VCaP (cell line): ENCODE measurements at regions not wholly inside any gene's neighbourhood (a gene's known extent, or its start where the extent isn't known, plus 50 kb on each side); places are given as distances from the start of the nearest gene placed in this dataset.
A peak's percentile ranks its signal among the peaks of the same experiment; 100 is the strongest.

Source experiments
- H3K27ac ChIP-seq: fragments of 450-650 bp; 2 replicates; pipeline ENCODE4 v1.5.1; 2017
- CTCF ChIP-seq: fragments of 450-650 bp; conservative IDR thresholded peaks from 2 replicates; pipeline ENCODE4 v1.5.1; 2017; ENCODE audit warnings: mild to moderate bottlenecking, moderate library complexity

- peak; percentile 36 for TF ChIP-seq CTCF
These were observed 1020.9 kb downstream of the GATA3 start for GRCh38 chr10:9075420-9075819.

DNA sequence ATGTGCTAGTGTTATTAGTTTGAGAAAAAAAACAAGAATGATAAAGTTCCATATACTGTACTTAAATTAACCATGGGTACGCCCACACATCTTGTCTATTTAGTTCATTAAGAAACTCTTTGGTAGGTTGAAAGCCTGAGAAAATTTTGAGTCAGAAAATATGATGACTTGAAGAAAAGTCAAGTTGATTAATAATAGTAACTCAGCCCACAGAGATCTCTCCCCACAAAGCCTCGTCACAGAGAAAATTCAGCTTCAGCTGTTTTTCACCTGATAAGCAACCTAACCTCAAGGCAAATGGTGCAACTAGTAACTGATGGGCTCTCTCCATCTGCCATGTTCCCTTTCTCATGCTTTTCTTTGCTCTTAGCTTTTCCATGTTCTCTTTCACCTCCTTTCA is 1021.6 kb downstream of the GATA3 start:
- no peak for TF ChIP-seq CTCF
- no peak overlapping the region for H3K27ac ChIP-seq

More at GRCh38 chr10:9075420-9075819, 1020.9 kb downstream of the GATA3 start:
- H3K27ac ChIP-seq, result no peak overlapping the region

- no peak for TF ChIP-seq CTCF
- no peak overlapping the region for H3K27ac ChIP-seq
These were observed 1026.8 kb downstream of the GATA3 start for GRCh38 chr10:9081253-9081652.

GRCh38 chr10:9081961-9082360 is 1027.5 kb downstream of the GATA3 start:
- TF ChIP-seq CTCF, result no peak

DNA sequence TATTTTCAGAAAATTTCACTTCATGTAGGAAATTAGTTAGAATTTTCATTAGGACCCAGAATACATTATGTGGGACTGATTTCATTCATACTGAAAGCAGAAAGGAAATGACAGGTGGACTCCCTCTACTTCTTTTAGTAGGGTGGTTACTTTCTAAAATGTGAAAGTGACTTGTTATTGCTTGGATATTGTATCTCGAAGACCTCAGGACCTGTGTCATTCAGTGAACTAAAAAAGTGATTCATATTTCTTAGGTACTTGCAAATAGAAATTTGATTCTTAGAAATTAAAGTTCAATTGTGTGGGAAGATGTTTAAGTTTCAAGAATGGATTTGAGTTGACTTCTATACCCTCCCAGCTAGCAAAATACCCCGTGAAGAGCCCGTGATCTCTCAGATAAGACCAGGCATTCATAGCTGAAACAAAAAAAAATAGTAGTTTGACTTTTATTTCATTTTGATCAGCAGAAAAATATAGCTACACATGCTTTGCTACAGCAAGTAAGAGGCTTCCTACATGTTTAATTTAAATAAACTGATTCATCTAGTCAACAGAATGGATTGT is 1037.1 kb downstream of the GATA3 start:
- no peak overlapping the region for H3K27ac ChIP-seq
- no peak for TF ChIP-seq CTCF

More at GRCh38 chr10:9081961-9082360, 1027.5 kb downstream of the GATA3 start:
- no peak overlapping the region for H3K27ac ChIP-seq

DNA sequence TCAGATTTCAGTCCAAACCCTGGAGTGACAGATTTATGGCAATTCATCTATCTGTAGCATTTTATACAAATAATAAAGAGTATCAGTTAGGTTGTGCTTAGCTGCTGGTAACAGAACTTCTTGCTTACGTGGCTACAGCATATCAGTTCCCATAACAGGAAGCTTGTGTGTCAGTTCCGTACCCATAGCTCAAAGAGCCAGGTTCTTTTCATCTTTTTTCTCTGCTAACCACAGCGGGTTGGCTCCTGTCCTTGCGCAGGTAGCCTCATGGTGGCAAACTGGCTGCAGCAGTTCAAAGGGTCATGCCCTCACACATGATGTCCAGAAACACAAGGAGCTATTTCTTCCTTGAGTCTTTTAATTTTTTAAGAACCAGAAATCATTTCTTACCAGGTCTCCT is 1041.8 kb downstream of the GATA3 start:
- TF ChIP-seq CTCF, result no peak
- no peak overlapping the region for H3K27ac ChIP-seq

DNA sequence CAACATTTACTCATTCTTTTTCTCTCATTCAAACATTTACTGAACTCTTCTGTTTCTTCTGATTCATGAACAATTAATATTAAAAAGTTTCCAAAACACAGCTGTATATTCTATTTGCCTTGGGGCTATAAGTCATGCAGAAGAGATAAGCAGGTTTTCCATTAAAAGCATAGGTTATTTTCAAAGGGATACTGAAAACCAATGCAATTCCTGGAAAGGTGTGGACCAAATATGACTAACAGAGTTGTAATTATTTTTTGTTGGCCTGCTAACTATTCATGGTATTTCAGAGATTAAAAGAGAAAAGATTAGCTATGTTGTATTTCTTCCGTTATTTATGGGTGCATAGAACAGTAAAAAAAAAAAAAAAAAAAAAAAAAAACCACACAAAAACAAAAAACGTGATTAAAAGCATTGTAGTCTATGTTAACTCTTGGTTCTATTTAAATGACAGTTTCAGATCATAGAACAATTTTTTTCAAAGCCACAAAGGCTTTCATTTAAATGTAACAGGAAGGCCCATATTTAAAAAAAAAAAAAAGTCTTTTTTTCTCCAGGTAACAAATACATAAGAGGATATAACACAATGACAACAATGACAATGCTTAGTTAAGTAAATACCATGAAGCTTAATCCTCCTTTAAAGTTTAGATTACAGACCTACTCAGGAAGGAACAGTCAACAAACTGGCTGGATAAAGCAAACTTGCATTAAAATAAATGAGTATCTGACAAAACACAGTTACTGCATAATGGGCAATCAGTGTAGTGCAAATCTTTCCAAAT is 1042.9 kb downstream of the GATA3 start:
- peak overlapping the region; percentile 38; the same call in 1 of the 2 replicates for H3K27ac ChIP-seq
- no peak for TF ChIP-seq CTCF
